ENCODE measurements at regions not wholly inside any gene's neighbourhood (a gene's known extent, or its start where the extent isn't known, plus 50 kb on each side); places are given as distances from the start of the nearest gene placed in this dataset.

DNA sequence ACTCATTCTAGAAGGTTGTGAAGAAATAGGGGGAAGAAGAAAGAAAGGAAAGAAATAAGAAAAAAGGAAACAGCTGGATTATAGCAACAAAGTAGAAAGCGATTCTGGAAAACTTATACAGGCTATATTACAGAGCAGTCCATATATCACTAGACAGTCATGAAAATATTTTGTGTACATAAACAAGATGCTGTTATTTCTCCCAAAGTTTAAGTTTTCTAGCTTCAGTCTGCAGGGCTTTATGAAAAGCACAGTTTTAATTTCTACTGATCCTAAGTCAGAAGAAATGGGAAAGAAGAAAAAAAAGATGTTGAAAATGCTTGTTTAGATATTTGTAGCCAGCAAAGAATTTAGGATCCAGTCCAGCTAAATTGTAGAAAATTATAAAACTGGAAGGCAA, 321.4 kb upstream of the NDN start:
- peaks cover 6% of the 10 kb centered on the region; the same call in 1 of the 2 replicates for H3K9me3 ChIP-seq (ENCODE audit: control insufficient read depth, insufficient read depth, low read depth, low read length)
- ChIA-PET CTCF (no interaction called here), POLR2A (no interaction called here)
- H3K4me3 ChIP-seq (ENCODE audit: low read depth in 2 of 2, low read length in 2 of 2) = no peak overlapping the region
- no TSS peak for BruUV-seq (replicated peaks)
- no peaks in the 10 kb centered on the region for H3K27me3 ChIP-seq (ENCODE audit: control insufficient read depth, insufficient read depth, low read length)
- in situ Hi-C loops (cut with HindIII; ENCODE audit: low pct_unique_long_range_greater_than_20kb, low sequenced_read_pairs) = no loop called here
- ATAC-seq (no peak), DNase-seq (ENCODE audit: low read depth, low spot score) (no peak)
- no peak overlapping the region for H3K27ac ChIP-seq (ENCODE audit: low read length)
- intact Hi-C loops (cut with micrococcal nuclease; ENCODE audit: unreplicated experiment) = no loop called here
- no peaks in the 10 kb centered on the region for H3K36me3 ChIP-seq (ENCODE audit: control insufficient read depth, insufficient read depth, low read length)
- no peaks in the 10 kb centered on the region for H3K4me1 ChIP-seq (ENCODE audit: control insufficient read depth, insufficient read depth, low read length)
- TF ChIP-seq TCF7L2 (IDR thresholded peaks at IDR 0.05; ENCODE audit: low read depth, low read length) (no peak), SIN3A (IDR thresholded peaks at IDR 0.05; ENCODE audit: borderline replicate concordance, insufficient read depth, low read depth, low read length) (no peak), POLR2AphosphoS5 (IDR thresholded peaks at IDR 0.05; ENCODE audit: low read depth, low read length) (no peak)
- TF ChIP-seq, protein P1, sequence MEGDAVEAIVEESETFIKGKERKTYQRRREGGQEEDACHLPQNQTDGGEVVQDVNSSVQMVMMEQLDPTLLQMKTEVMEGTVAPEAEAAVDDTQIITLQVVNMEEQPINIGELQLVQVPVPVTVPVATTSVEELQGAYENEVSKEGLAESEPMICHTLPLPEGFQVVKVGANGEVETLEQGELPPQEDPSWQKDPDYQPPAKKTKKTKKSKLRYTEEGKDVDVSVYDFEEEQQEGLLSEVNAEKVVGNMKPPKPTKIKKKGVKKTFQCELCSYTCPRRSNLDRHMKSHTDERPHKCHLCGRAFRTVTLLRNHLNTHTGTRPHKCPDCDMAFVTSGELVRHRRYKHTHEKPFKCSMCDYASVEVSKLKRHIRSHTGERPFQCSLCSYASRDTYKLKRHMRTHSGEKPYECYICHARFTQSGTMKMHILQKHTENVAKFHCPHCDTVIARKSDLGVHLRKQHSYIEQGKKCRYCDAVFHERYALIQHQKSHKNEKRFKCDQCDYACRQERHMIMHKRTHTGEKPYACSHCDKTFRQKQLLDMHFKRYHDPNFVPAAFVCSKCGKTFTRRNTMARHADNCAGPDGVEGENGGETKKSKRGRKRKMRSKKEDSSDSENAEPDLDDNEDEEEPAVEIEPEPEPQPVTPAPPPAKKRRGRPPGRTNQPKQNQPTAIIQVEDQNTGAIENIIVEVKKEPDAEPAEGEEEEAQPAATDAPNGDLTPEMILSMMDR (IDR thresholded peaks at IDR 0.05) = no peak
- TF ChIP-seq, protein P2, sequence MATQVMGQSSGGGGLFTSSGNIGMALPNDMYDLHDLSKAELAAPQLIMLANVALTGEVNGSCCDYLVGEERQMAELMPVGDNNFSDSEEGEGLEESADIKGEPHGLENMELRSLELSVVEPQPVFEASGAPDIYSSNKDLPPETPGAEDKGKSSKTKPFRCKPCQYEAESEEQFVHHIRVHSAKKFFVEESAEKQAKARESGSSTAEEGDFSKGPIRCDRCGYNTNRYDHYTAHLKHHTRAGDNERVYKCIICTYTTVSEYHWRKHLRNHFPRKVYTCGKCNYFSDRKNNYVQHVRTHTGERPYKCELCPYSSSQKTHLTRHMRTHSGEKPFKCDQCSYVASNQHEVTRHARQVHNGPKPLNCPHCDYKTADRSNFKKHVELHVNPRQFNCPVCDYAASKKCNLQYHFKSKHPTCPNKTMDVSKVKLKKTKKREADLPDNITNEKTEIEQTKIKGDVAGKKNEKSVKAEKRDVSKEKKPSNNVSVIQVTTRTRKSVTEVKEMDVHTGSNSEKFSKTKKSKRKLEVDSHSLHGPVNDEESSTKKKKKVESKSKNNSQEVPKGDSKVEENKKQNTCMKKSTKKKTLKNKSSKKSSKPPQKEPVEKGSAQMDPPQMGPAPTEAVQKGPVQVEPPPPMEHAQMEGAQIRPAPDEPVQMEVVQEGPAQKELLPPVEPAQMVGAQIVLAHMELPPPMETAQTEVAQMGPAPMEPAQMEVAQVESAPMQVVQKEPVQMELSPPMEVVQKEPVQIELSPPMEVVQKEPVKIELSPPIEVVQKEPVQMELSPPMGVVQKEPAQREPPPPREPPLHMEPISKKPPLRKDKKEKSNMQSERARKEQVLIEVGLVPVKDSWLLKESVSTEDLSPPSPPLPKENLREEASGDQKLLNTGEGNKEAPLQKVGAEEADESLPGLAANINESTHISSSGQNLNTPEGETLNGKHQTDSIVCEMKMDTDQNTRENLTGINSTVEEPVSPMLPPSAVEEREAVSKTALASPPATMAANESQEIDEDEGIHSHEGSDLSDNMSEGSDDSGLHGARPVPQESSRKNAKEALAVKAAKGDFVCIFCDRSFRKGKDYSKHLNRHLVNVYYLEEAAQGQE (IDR thresholded peaks at IDR 0.05; ENCODE audit: insufficient read depth in 1 of 2, low read depth in 2 of 2, low read length in 1 of 2) = no peak

DNA sequence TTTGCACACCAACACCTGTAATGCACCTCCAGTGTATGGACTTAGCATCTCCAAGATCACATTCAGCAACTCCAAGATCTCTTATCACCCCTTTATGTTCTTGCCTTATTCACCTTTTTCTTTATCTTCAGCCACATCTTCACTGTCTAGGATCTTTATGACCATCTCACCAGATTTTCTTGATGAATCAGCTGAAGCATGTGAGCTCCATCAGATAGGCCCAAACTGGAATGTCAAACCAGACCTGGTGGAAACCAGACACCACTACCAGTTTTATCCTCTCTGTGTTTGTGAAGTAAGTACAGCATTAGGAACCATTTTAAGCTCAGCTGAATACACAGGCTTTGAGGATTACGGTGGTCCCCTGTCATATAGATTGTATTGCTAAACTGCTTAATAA, 330.4 kb upstream of the NDN start:
- ATAC-seq (no peak), DNase-seq (ENCODE audit: low read depth, low spot score) (no peak)
- BruUV-seq (replicated peaks) = no TSS peak
- Histone ChIP-seq H3K4me3 (ENCODE audit: low read depth in 2 of 2, low read length in 2 of 2) (no peak overlapping the region), H3K36me3 (ENCODE audit: control insufficient read depth, insufficient read depth, low read length) (no peaks in the 10 kb centered on the region), H3K9me3 (ENCODE audit: control insufficient read depth, insufficient read depth, low read depth, low read length) (no peaks in the 10 kb centered on the region; the same call in 1 of the 2 replicates), H3K4me1 (ENCODE audit: control insufficient read depth, insufficient read depth, low read length) (no peaks in the 10 kb centered on the region), H3K27me3 (ENCODE audit: control insufficient read depth, insufficient read depth, low read length) (no peaks in the 10 kb centered on the region), H3K27ac (ENCODE audit: low read length) (no peak overlapping the region)
- in situ Hi-C loops (cut with HindIII; ENCODE audit: low pct_unique_long_range_greater_than_20kb, low sequenced_read_pairs) = no loop called here
- ChIA-PET POLR2A (no interaction called here), CTCF (no interaction called here)
- intact Hi-C loops (cut with micrococcal nuclease; ENCODE audit: unreplicated experiment) = no loop called here
- TF ChIP-seq, protein P2 (IDR thresholded peaks at IDR 0.05; ENCODE audit: insufficient read depth in 1 of 2, low read depth in 2 of 2, low read length in 1 of 2) = no peak
- TF ChIP-seq TCF7L2 (IDR thresholded peaks at IDR 0.05; ENCODE audit: low read depth, low read length) (no peak), POLR2AphosphoS5 (IDR thresholded peaks at IDR 0.05; ENCODE audit: low read depth, low read length) (no peak), SIN3A (IDR thresholded peaks at IDR 0.05; ENCODE audit: borderline replicate concordance, insufficient read depth, low read depth, low read length) (no peak)
- TF ChIP-seq, protein P1 (IDR thresholded peaks at IDR 0.05) = no peak
